IMR-90 (cell line): ENCODE measurements at regions not wholly inside any gene's neighbourhood (a gene's known extent, or its start where the extent isn't known, plus 50 kb on each side); places are given as distances from the start of the nearest gene placed in this dataset.

Source experiments
- BHLHE40 ChIP-seq: fragments of 150-350 bp; IDR thresholded peaks from 2 replicates; pipeline ENCODE4 v1.6.1; 2016; ENCODE audit warnings: mild to moderate bottlenecking, low read depth, low read length
- CTCF ChIP-seq: conservative IDR thresholded peaks from 2 replicates; pipeline ENCODE4 v1.5.1; 2012; ENCODE audit warnings: mild to moderate bottlenecking, low read depth, low read length, improper control_type of control experiment
- POLR2A ChIP-seq: IDR thresholded peaks from 2 replicates; pipeline ENCODE4 v1.6.1; 2012; ENCODE audit warnings: mild to moderate bottlenecking, low read depth, low read length
- RFX5 ChIP-seq: IDR thresholded peaks from 2 replicates; pipeline ENCODE4 v1.8.0; 2012; ENCODE audit warnings: low read depth, mild to moderate bottlenecking, low read length, moderate library complexity

GRCh38 chr4:3369781-3370674 lies 71.7 kb upstream of the HGFAC start:
- 0 out of 2 replicates have a peak, but pooled peaks have one; percentile 25 for TF ChIP-seq BHLHE40
- TF ChIP-seq POLR2A = no peak
- TF ChIP-seq CTCF = no peak
- no peak for TF ChIP-seq RFX5
